Naive B cell (primary cell): ENCODE measurements at regions not wholly inside any gene's neighbourhood (a gene's known extent, or its start where the extent isn't known, plus 50 kb on each side); places are given as distances from the start of the nearest gene placed in this dataset.
A peak's percentile ranks its signal among the peaks of the same experiment; 100 is the strongest.

Source experiments
- ATAC-seq, 2 donors: fragments of 150-1000 bp; cut with Tn5 transposase; 2 replicates each; pipeline ENCODE4 v1.10.0; 2021; ENCODE audit warnings: low read depth in 2 of 2, mild to moderate bottlenecking in 2 of 2, moderate library complexity in 2 of 2
- DNase-seq: peaks from one replicate; pipeline ENCODE4 v3.0.0; 2022
- H3K27ac Mint-ChIP-seq, 6 donors: one replicate each; pipeline ENCODE4 v1.8.0; 2020 to 2022; ENCODE audit warnings: mild to moderate bottlenecking in 6 of 6, mixed read lengths in 6 of 6, moderate library complexity in 5 of 6, inconsistent platforms in 2 of 6
- H3K27me3 Mint-ChIP-seq, 3 donors: one replicate each; pipeline ENCODE4 v1.8.0; 2021 to 2022; ENCODE audit warnings: mixed read lengths in 3 of 3, mild to moderate bottlenecking in 1 of 3
- H3K36me3 Mint-ChIP-seq, 2 donors: one replicate each; pipeline ENCODE4 v1.8.0; 2020 to 2022; ENCODE audit warnings: mixed read lengths in 2 of 2, inconsistent platforms in 1 of 2, mild to moderate bottlenecking in 1 of 2
- H3K4me1 Mint-ChIP-seq, 3 donors: one replicate each; pipeline ENCODE4 v1.8.0; 2020 to 2022; ENCODE audit warnings: mixed read lengths in 3 of 3, inconsistent platforms in 1 of 3, mild to moderate bottlenecking in 1 of 3, moderate library complexity in 1 of 3
- H3K4me3 Mint-ChIP-seq, 8 donors: one replicate each; pipeline ENCODE4 v1.8.0; 2020 to 2022; ENCODE audit warnings: mild to moderate bottlenecking in 8 of 8, mixed read lengths in 8 of 8, moderate library complexity in 8 of 8, inconsistent platforms in 2 of 8
- H3K9me3 Mint-ChIP-seq, 7 donors: one replicate each; pipeline ENCODE4 v1.8.0; 2020 to 2022; ENCODE audit warnings: mixed read lengths in 7 of 7, mild to moderate bottlenecking in 5 of 7, inconsistent platforms in 2 of 7, moderate library complexity in 1 of 7

DNA sequence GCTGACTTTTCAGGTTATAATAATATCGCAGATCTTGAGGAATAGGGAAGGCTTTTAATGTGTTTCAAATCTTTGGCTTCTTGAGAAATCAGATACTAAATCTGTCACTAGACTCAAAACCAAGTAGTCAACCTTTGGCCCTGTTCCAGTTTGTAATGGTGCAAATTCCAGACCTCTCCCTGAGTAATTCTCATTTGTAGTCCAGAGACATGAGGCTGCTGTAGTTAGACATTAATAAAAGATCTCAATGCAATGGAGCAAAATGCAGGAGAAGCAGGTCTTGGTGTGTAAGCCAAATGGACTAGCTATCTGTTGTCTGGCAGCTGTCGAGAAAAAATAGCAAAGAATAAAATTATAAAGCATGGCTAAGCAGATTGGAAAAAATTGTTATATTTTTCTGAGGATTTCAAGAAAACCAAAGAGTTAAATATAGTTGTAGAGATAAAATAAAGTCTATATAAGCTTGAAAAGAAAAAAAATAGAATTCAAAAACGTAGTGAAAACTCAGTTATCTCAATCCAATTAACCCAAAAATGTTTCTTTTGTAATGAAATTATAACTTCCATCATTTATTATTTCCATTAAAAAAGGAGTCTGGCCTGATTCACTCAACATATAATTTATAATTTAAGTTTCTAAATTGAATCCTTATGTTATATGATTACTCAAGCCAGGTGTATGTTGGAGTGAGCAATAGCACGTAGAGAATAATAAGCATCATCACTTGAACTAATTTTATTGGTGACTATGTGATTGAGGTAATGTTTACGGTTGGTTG, 161.5 kb upstream of the ADGRB3 start:
- no peak for DNase-seq
- Mint-ChIP-seq H3K4me1 (no peaks in the 10 kb centered on the region), H3K27me3 (no peaks in the 10 kb centered on the region), H3K4me3 (no peak overlapping the region), H3K36me3 (no peaks in the 10 kb centered on the region), H3K9me3 (peaks cover 0 to 6% (median 0%) of the 10 kb centered on the region in 7 donors), H3K27ac (no peak overlapping the region)
- no peak for ATAC-seq

DNA sequence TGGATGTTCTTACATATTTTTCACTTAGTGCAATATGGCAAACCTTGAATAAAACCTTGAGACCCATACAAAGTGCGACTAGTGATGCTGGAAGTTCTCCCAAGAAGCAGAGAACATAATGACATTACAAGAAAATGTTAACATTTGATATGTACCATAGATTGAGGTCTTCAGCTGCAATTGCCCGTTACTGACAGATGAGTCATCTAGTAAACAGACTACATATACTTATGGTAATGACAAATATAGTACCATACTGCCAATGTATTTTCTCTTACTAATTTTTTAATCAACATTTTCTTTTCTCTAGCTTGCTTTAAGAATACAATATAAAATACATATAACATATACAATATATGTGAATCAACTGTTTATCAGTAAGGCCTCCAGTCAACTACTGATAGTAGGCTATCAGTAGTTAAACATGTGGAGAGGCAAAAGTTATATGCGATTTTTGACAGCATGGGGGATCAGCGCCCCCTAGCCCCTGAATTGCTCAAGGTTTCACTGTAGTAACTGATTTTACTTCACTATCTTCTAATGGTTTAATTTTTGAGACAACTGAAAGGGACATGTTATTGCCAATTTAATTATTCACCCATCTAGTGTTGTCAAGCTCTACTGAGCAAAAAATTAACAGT, 166.7 kb upstream of the ADGRB3 start:
- ATAC-seq, result no peak
- Mint-ChIP-seq H3K27me3 (no peaks in the 10 kb centered on the region), H3K4me1 (no peaks in the 10 kb centered on the region), H3K27ac (no peak overlapping the region), H3K36me3 (no peaks in the 10 kb centered on the region), H3K9me3 (peaks cover 0 to 1% (median 0%) of the 10 kb centered on the region in 7 donors), H3K4me3 (no peak overlapping the region)
- DNase-seq, result no peak

DNA sequence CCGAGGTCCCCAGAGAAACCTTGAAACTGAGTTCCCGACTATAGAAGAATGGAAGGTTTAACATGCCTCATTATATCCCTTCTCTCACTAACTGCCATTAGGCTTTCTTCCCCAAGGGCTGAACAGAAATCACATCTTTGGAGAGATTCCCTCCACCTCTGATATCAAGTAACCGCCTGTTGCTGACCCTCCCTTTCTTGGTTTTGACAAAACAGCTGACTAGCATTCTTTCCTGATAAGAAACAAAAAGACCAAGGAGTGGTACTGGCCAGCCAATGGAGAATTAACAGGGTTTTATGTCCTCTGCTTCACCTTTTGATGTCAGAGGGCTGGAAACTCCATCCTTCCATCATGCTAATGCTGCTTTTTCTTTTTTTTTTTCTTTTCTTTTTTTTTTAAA, 176.6 kb upstream of the ADGRB3 start:
- Mint-ChIP-seq H3K9me3 (peaks cover 0 to 30% (median 3%) of the 10 kb centered on the region in 7 donors), H3K27me3 (no peaks in the 10 kb centered on the region), H3K36me3 (no peaks in the 10 kb centered on the region), H3K4me3 (no peak overlapping the region), H3K27ac (no peak overlapping the region), H3K4me1 (no peaks in the 10 kb centered on the region)
- ATAC-seq (no peak), DNase-seq (no peak)

DNA sequence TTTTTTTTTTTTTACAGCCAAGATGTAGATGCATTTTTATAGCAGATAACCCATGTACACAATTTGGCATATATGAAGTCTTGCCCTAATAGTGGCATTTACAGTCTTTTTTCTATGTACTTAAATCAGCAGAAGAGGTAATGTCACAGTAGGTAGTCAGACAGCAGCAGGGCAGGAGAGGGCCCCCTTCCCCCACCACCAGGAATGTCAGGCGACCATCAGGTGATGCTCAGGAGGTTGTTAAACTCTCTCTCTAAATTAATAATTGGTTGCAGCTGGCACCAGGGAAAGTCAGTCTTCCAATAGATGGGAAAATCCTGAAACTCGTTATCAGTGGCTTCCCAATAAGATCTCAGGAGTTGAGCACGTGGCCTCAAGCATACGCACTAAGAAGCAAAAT, 188.0 kb upstream of the ADGRB3 start:
- H3K9me3 Mint-ChIP-seq, result peaks cover 0 to 8% (median 4%) of the 10 kb centered on the region in 7 donors
- no peak for DNase-seq
- H3K4me3 Mint-ChIP-seq, result no peak overlapping the region
- H3K27me3 Mint-ChIP-seq, result no peaks in the 10 kb centered on the region
- no peaks in the 10 kb centered on the region for H3K36me3 Mint-ChIP-seq
- no peak for ATAC-seq
- H3K27ac Mint-ChIP-seq, result no peak overlapping the region
- H3K4me1 Mint-ChIP-seq, result no peaks in the 10 kb centered on the region

DNA sequence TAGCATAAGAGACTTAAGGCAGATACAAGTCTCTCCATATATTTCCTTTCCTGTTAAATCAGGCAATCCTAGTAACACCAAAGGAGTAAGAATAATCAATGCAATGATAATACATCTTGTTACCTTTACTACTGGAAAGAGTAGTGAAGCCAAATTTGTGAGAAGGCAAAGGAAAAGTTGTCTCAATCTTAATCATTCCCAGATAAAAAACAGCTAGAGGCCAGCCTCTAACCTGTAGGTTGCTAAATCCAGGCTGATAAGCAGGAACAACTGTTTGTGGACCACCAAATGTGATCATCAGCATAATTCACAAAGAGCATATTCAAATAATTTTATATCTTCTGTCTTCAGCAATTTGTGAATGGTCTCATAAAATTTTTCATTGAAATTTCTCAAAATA, 189.2 kb upstream of the ADGRB3 start:
- no peak overlapping the region for H3K4me3 Mint-ChIP-seq

DNA sequence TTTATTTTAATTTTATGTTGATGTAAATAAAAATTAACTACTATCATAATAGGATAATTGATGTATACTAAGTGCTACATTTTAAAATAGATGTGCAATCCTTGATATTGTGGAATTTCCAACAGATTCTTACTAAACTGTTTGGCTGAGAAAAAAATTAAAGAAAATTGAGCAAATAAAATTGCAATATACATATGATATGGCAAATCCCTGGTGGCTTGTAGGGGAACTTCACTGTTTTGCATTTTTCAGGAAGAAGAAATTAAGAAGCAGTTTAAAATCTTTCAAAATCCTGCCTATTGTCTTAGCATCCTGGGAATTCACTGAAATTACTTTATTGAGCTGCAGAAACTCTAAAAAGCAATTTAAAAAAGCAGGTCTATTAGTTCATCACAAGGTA, 191.4 kb upstream of the ADGRB3 start:
- Mint-ChIP-seq H3K4me1 (no peaks in the 10 kb centered on the region), H3K4me3 (no peak overlapping the region), H3K27ac (no peak overlapping the region), H3K27me3 (no peaks in the 10 kb centered on the region), H3K9me3 (peaks cover 0 to 2% (median 0%) of the 10 kb centered on the region in 7 donors), H3K36me3 (no peaks in the 10 kb centered on the region)
- no peak for DNase-seq
- ATAC-seq, result no peak

More for the DNA sequence above, 189.2 kb upstream of the ADGRB3 start:
- H3K27ac Mint-ChIP-seq, result no peak overlapping the region
- ATAC-seq (no peak), DNase-seq (no peak)
- H3K4me1 Mint-ChIP-seq, result no peaks in the 10 kb centered on the region
- H3K9me3 Mint-ChIP-seq, result peaks cover 0 to under 1% (median 0%) of the 10 kb centered on the region in 7 donors
- no peaks in the 10 kb centered on the region for H3K36me3 Mint-ChIP-seq
- H3K27me3 Mint-ChIP-seq, result no peaks in the 10 kb centered on the region

DNA sequence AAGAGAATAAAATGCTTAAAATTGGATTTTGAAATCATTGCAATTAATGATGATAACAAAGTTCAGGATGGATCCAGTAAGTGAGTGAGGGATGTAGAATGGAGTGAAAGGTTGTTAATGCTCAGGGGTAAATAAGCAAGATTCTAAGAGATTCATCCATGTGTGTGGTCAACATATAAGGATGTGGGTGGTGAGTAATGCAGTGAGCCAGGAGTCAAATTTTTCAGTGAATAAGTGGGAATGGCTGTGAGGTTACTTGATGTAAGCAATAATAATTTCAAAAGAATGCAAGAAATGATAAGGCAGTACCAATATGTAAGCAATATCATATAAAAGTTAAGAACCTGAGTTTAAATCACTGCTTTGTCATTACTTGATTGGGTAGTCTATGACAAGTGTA, 207.5 kb upstream of the ADGRB3 start:
- H3K27ac Mint-ChIP-seq, result no peak overlapping the region
- ATAC-seq, result no peak
- H3K36me3 Mint-ChIP-seq, result no peaks in the 10 kb centered on the region
- no peaks in the 10 kb centered on the region for H3K27me3 Mint-ChIP-seq
- H3K4me1 Mint-ChIP-seq, result no peaks in the 10 kb centered on the region
- peaks cover 0 to 8% (median 0%) of the 10 kb centered on the region in 7 donors for H3K9me3 Mint-ChIP-seq
- DNase-seq, result no peak
- H3K4me3 Mint-ChIP-seq, result no peak overlapping the region

DNA sequence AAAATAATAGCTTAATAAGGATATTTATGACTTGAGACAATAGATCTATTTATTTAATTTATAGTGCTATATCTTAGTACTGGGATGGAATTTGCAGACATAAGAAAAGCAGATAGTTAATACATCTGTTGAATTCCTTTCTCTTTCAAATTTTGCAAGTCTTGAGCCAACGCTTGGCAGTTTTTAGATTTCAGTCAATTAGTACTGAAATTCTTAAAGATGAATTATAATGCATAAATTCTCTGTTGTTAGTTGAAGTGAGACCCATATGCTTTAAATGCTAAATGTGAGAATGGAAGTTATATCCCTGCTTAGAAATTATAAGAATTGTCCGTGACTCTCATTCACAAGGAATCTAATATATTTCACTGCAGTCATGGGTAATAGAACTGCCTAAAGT, 225.1 kb upstream of the ADGRB3 start:
- no peak for DNase-seq
- ATAC-seq, result no peak
- H3K27me3 Mint-ChIP-seq, result no peaks in the 10 kb centered on the region
- no peaks in the 10 kb centered on the region for H3K36me3 Mint-ChIP-seq
- peaks cover 0 to 5% (median 0%) of the 10 kb centered on the region in 7 donors for H3K9me3 Mint-ChIP-seq
- H3K4me3 Mint-ChIP-seq, result no peak overlapping the region
- no peaks in the 10 kb centered on the region for H3K4me1 Mint-ChIP-seq
- H3K27ac Mint-ChIP-seq, result no peak overlapping the region

DNA sequence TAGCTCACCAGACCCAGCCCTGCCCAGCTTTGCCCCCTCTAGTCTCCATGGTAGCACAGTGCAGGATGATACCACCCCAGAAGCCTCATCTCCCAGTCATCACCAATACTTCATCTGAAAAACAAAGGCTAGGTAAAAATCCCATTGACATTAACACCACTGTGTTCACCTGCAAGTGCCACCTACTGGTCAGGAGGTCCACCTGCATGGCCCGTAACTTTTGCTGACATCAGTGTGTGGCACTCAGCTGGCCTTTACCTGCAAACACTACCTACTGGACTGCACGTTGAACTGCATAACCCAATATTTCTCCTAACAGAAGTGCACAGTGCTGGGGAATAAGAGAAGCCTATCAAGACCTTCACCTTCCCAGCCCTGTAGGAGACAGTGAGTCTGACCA, 234.7 kb upstream of the ADGRB3 start:
- Mint-ChIP-seq H3K36me3 (no peaks in the 10 kb centered on the region), H3K4me1 (no peaks in the 10 kb centered on the region), H3K27me3 (no peaks in the 10 kb centered on the region), H3K27ac (no peak overlapping the region), H3K9me3 (peaks cover 4 to 24% (median 11%) of the 10 kb centered on the region in 7 donors), H3K4me3 (no peak overlapping the region)
- DNase-seq, result no peak
- no peak for ATAC-seq

DNA sequence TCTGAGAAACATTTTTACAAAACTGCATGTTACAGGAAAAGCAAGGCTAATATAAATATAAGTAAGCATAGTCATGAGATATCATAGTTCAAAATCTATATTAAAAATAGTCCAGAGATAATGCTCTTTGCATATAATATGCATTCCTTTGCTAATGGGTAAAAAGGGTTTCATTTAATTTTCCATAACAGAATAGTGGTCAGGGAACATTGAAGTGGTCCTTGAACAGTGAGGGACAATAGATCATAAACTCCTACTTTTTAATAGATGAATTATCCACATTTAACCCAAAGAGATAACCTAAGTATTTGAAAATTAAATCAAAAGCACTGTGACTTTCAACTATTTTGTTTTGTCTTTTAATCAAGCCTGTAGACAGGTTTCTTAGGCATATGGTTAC, 243.1 kb upstream of the ADGRB3 start:
- no peaks in the 10 kb centered on the region for H3K4me1 Mint-ChIP-seq
- peaks cover 0 to 14% (median 3%) of the 10 kb centered on the region in 7 donors for H3K9me3 Mint-ChIP-seq
- no peak for DNase-seq
- no peak overlapping the region for H3K4me3 Mint-ChIP-seq
- H3K27ac Mint-ChIP-seq, result no peak overlapping the region
- ATAC-seq, result no peak
- H3K27me3 Mint-ChIP-seq, result no peaks in the 10 kb centered on the region
- H3K36me3 Mint-ChIP-seq, result no peaks in the 10 kb centered on the region

DNA sequence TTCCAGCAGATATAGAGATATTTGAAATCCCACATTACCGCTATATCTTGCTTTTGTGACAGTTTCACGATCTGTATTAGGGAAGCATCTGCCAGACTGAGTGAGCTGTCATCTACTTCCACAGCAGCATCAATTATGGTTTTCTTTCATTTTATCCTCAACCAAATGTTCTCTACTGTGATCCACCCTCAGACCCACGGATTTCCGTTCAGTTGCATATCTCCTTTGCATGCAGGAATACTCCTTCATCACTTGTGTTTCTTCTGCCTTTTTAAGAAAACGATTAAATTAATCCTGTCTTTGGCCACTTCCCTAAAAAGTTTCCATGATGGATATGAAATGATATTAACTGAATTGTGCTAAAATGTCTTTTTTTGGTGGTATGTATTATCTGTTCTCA, 262.1 kb upstream of the ADGRB3 start:
- Mint-ChIP-seq H3K4me1 (no peaks in the 10 kb centered on the region), H3K27me3 (no peaks in the 10 kb centered on the region), H3K9me3 (peaks cover 0 to 6% (median 1%) of the 10 kb centered on the region in 7 donors), H3K27ac (no peak overlapping the region), H3K36me3 (no peaks in the 10 kb centered on the region), H3K4me3 (no peak overlapping the region)
- DNase-seq (no peak), ATAC-seq (no peak)

DNA sequence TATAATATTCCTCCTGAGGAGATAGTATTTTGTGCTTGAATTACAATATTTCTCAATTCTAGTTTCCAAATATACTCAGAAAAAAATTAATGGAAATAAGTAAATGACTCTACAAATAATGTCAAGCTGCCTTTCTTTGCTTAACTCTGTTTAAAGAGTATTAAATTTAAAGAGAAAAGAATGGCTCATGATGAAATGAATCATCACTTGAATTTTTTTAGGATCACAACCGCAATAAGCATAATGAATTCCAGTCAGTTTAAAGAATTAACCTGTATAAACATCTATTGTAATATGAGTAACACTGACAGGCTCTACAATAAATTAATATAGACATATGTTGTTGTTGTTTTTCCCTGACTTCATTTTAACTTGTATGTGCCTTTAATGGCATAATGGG, 266.2 kb upstream of the ADGRB3 start:
- peaks cover 0 to 9% (median 6%) of the 10 kb centered on the region in 7 donors for H3K9me3 Mint-ChIP-seq
- no peak for DNase-seq
- no peaks in the 10 kb centered on the region for H3K4me1 Mint-ChIP-seq
- H3K27ac Mint-ChIP-seq, result no peak overlapping the region
- H3K27me3 Mint-ChIP-seq, result no peaks in the 10 kb centered on the region
- no peaks in the 10 kb centered on the region for H3K36me3 Mint-ChIP-seq
- no peak overlapping the region for H3K4me3 Mint-ChIP-seq
- ATAC-seq, result no peak

DNA sequence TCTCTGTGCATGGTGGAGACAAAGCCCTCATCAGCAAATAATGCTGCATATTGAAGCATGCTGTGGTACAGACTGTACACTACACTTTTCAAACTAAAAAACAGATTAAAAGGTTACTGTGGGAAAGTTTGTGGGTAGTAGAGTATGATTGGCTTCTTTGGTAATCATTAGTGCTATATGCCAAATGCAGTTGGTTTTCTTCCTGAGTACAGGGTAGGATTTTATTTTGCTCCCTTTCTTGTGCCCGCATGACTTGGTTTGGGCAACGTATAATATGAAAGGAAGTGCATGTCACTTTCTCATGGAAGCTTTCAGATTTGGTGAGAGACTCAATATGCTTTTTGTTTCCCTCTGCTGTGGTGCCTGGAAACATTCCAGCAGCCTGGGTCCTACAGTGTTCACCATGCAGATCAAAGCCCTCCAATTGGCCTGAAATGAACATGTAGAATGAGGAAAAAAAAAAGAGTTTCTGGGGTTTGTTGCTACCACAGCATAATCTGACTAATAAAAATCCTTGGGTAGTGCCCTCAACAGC, 270.7 kb upstream of the ADGRB3 start:
- no peaks in the 10 kb centered on the region for H3K4me1 Mint-ChIP-seq
- no peaks in the 10 kb centered on the region for H3K27me3 Mint-ChIP-seq
- peaks cover 0 to 11% (median 9%) of the 10 kb centered on the region in 7 donors for H3K9me3 Mint-ChIP-seq
- no peak for DNase-seq
- no peak overlapping the region for H3K27ac Mint-ChIP-seq
- ATAC-seq, result no peak
- no peak overlapping the region for H3K4me3 Mint-ChIP-seq
- H3K36me3 Mint-ChIP-seq, result no peaks in the 10 kb centered on the region

DNA sequence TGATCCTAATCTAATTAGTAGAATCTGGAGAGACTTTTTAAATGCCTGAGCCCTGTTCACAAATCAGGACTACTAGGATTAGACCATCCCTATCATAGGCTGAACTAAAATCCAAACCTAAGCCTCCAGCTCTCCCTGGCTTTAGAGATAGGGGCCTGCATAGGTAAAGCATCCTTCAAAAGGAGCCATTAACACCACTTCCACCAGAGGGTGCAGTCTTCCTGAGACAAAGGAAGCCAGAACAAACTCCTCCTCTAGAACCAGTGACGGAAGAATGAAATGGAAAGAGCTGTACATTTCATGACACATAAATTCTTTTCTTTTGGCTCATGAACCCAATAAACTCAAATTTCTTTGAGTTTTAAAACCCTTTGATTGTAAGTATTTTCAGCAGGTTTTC, 291.2 kb upstream of the ADGRB3 start:
- no peak overlapping the region for H3K4me3 Mint-ChIP-seq
- H3K36me3 Mint-ChIP-seq, result no peaks in the 10 kb centered on the region
- DNase-seq (no peak), ATAC-seq (peak in 1 of 2 donors; percentile 37)
- no peaks in the 10 kb centered on the region for H3K4me1 Mint-ChIP-seq
- no peaks in the 10 kb centered on the region for H3K27me3 Mint-ChIP-seq
- H3K27ac Mint-ChIP-seq, result no peak overlapping the region
- peaks cover 0 to 1% (median 0%) of the 10 kb centered on the region in 7 donors for H3K9me3 Mint-ChIP-seq
